ENCODE measurements at regions not wholly inside any gene's neighbourhood (a gene's known extent, or its start where the extent isn't known, plus 50 kb on each side); places are given as distances from the start of the nearest gene placed in this dataset.

- TF ChIP-seq REST (IDR thresholded peaks at IDR 0.05; ENCODE audit: insufficient replicate concordance, low read depth) (no peak), CTCF (IDR thresholded peaks at IDR 0.05; ENCODE audit: insufficient read depth, low read length) (no peak), POLR2AphosphoS5 (IDR thresholded peaks at IDR 0.05; ENCODE audit: low read depth) (no peak)
Measured at GRCh38 chr2:64218137-64218802, 74.0 kb upstream of the PELI1 start.
